GM21717 (cell line): ENCODE measurements at regions not wholly inside any gene's neighbourhood (a gene's known extent, or its start where the extent isn't known, plus 50 kb on each side); places are given as distances from the start of the nearest gene placed in this dataset.
"Not testable (repeated sequence)": the region's sequence is repeated elsewhere in the genome, so short reads cannot be mapped to it uniquely, and the experiment has no call there.

ENCODE experiments used
- ATAC-seq: cut with Tn5 transposase; IDR thresholded peaks from one replicate; pipeline ENCODE4 v1.9.1; 2021; ENCODE audit warnings: mild to moderate bottlenecking, moderate library complexity; ENCODE audit not compliant: unreplicated experiment

DNA sequence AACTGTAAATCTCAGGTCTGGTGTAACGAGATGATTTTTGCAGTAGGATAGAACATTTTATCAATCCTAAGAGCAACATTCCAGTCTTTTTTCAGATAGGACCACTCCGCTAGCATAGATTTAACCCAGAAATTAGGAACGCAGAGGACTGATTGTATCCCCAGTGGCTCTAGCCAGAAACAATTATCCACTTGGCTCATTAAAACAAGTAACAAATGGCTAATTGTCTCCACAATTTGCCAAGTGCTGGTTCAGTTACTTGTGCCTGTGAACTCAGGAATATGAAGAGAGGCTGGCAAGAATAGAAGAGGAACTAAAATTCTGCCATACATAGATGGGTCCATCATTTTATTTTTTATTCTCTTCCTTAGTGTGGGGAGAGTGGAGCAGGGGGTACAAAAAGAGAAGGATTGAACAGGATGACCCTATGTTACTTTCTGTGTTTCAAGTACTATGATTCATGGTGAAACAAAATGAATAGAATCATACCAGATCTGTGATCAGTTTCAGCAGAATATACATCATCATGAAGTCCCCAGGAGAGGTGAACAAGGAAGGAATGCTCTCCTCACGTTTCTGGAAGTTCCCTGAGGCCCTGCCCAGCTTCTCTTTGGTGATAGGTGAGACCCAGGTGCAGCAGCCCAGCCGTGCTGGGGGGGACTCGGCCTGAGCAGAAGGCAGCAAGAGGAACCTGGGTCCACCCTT, 121.6 kb downstream of the ARL4C start:
- ATAC-seq, result no peak

DNA sequence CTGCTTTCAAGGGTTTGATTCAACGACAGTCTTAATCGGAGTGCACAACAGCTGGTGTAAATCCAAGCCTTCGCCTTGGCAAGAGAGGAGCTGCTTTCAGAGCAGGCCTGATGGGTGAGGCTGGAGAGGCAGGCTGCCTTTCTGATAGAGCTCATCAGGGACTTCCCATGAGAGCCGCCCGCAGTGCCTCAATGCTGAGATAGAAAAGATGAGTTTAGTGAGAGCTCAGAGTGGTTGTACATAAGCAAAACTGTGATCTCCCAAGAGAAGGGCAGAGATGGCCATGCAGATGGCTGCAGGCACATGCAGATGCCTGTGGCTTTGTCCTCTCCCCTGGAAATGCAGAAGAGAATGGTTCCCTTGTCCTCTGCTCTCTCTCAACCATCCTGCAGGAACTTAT, 122.1 kb downstream of the ARL4C start:
- no peak for ATAC-seq

DNA sequence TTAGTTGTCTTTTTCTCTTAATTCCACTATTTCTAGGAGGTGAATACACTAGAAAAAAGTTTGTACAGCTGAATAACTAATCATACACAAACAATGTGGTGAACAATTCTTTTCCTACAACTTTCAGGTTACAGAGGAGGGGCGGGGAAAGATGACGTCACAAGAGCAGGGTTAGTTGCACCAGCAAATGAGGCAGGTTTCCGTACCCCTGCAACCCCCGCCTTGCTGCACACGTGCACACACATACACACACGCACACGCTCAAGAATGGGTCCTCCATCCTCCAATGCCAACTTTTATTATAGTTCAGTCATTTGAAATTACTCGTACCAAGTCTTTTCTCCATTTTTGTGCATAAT, 122.8 kb downstream of the ARL4C start:
- no peak for ATAC-seq

DNA sequence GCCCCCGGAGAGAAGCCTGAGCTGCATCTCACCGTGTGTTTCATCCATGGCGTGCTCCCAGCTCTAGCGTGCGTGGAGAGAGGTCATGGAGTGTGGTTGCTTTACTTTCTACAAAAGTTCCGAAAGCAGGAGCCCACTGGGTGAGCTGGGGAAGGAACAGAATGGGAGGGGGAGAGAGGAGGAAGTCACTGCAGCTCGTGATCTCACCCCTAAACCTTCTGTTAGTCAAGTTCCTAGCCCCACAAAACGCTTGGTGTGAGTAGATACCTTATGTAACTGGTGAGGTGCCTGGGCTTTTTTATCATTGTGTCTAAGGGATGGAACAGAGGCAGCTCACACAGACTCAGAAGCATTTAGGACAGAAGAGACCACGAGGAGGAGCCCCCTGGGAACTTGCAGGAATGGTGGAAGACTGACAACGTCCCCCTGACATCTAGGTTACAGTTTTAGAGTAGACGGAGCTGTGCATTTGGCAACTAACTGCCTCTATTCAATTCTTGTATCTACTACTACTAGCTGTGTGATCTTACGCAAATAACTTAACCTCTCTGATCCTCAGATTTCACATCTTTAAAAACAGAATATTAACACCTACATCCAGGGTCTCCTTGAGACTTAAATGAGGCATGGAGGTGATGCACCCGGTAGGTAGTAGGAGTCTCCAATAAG, 123.3 kb downstream of the ARL4C start:
- no peak for ATAC-seq

DNA sequence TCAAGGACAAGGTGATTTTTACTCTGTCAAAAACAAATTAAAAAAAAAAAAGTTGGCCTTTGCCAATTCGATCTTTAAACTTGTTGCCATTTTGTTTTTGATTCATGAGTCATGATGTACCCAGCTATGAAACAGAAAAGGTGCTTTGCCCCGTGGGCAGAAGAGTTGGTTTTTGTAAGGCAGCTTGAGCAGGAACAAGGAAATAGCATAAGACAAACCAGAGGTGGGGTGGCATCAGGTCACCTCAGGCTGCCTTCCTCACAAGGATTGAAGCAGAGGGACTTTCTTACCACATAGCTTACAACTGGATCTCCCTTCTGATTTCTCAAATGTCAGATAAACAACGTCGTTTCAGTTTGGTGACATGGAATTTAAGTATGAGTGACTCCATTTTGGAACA, 123.8 kb downstream of the ARL4C start:
- ATAC-seq, result no peak

DNA sequence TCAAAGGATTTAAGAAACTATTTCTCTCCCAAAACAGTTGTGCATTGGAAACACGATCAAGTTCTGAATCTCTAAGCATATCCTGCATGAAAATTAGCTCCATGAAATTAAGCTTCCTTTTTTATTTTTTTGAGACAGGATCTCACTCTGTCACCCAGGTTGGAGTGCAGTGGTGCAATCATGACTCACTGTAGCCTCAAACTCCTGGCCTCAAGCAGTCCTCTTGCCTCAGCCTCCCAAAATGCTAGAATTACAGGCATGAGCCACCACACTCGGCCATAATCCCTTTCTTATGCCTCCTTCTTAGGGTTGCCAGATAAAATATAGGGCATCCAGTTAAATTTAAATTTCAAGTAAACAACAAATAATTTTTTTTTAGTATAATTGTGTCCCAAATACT, 124.4 kb downstream of the ARL4C start:
- no peak for ATAC-seq

DNA sequence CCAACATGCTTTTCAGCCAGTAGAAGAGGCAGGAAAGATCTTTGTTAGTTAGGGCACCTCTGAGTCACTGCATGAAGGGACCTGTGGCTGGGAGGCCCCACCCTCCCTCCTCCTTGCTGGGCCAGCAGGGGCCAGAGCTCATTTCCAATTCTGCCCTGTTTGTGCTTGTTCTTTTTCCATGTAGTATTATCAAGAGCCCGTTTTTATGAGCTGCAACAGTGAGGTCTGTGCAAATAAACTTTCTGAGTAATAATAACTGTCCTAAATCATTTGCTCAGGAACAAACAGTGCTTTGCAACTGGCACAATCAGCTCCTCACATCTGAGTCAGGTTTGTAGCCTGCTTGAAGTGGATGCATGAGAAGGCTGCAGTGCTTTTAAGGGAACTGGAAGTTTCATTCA, 128.0 kb downstream of the ARL4C start:
- ATAC-seq, result no peak

DNA sequence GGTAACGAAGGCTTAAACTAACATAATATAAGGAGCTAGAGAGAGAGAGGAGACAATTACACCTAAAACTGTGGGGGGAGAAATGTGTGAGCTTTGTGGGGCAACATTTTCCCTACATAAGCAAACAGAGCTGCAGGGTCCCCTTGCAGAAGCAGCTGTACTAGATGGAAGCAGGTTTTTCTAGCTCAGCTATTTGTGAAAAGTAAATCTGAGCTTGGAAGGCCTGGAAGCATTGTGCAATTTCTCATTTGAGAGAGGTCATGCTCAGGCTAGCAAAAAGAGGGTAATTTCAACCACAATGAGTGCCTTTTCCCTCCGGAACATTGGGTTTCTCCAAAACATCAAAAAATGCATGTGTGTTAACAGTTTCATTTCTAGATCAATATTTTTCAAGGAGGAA, 130.0 kb downstream of the ARL4C start:
- no peak for ATAC-seq

DNA sequence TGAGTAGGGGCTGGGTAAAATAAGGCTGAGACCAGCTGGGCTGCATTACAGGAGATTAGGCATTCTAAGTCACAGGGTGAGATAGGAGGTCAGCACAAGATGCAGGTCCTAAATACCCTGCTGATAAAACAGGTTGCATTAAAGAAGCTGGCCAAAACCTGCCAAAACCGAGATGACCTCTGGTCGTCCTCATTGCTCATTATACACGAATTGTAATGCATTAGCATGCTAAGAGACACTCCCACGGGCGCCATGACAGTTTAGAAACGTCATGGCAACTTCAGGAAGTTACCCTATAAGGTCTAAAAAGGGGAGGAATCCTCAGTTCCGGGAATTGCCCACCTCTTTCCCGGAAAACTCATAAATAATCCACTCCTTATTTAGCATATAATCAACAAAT, 132.2 kb downstream of the ARL4C start:
- no peak for ATAC-seq

DNA sequence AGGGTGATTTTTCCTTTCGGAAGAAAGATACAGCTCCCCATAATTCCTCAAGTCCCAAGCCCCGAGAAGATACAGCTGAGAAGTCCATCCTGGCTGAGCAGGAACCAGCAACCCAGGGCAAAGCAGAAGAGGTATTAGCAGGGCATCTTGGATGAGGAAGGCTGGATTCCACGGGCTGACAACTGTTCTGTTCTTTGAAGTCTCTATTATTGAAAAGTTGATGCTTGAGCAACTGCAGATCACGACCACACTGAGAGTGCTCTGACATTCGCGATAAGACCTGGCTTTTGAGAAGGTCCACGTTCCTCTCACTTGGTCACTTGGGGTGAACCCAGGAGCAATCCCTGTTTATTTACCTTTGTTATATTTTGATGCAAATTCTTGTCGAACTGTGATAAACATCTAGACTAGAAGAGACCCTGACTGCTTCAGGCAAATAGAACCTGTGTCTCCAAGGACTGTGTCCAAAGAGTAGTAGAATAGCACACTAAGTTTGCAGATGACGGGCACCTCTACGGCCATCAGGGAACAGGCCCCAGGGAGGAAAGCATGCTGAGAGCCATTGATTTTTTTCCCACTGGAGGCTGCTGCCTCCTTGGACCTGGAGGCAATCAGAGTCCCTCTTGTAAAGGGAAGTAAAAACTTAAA, 133.1 kb downstream of the ARL4C start:
- no peak for ATAC-seq

DNA sequence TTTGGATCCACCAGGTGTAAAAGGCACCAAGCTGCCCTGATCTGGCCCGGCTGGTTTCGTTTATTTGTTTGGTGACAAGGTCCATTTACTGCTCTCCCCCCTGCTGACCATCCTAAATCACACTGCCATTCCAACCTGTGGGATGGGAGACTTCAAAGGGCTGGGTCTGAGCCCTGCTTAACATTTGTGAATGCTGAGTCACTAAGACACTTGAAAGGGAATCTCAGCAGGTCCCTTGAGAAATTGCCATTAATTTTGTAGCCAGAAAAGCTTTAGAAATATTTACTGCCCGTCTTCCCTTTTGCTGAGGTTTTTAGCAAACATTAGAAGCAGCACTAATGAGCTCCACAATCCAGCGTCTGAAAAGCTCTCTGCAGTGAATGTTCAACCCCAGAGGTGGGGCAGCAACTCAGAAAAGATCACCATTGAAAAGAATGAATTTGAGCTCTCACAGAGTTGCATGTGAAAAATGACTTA, 133.8 kb downstream of the ARL4C start:
- no peak for ATAC-seq

DNA sequence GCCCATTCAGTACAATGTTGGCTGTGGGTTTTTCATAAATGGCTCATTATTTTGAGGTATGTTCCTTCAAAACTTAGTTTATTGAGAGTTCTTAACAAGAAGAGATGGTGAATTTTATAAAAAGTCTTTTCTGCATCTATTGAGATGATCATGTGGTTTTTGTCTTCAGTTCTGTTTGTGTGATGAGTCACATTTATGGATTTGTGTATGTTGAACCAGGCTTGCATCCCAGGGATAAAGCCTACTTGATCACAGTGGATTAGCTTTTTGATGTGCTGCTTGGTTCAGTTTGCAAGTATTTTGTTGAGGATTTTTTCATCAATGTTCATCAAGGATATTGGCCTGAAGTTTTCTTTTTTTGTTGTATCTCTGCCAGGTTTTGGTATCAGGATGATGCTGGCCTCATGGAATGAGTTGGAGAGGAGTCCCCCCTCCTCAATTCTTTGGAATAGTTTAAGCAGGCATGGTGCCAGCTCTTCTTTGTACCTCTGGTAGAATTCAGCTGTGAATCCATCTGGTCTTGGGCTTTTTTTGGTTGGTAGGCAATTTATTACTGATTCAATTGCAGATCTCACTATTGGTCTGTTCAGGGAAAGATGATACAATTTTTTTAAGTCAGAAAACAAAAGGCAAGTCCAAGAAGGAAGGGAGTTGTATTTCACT, 136.4 kb downstream of the ARL4C start:
- not testable (repeated sequence) for ATAC-seq

DNA sequence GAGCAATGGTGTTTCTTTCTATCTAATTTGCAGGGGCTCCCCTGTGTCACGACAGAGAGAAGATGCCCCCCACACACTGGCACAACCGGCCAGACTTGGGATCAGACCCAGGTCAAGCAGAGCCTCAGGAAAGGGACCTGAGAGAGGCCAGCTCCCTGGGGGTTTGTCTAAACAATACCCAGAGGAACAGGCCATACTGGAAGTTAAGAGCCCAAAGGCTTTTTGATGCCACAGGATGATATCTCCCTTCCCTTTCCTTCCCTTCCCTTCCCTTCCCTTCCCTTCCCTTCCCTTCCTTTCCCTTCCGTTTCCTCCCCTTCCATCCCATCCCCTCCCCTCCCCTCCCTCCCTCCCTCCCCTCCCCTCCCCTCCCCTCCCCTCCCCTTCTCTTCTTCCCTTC, 139.2 kb downstream of the ARL4C start:
- no peak for ATAC-seq

DNA sequence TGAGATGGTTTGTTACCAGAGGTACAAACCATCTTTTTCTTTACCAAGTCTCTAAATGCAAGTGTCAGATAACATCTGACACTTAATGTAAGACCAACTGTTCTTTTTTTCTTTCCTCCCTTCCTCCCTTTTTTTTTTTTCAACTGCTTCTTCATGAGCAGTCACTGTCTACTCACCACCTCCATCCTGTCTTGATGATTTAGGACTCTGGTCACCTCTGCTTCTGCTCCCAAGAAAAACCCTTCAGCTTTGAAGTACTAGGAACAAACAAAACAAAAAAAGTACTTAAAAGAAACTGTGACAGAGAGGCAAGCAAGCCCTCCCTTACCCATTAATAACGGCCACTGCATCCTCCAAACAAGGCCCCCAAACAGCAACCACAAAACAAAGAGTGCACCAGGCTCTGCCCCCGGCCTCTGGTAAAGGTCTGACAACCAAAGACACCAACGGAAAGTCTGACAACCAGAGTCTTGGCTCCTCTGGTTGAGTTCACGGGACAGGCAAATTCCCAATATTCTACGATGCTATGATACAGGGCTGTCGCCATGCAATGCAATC, 141.0 kb downstream of the ARL4C start:
- no peak for ATAC-seq

DNA sequence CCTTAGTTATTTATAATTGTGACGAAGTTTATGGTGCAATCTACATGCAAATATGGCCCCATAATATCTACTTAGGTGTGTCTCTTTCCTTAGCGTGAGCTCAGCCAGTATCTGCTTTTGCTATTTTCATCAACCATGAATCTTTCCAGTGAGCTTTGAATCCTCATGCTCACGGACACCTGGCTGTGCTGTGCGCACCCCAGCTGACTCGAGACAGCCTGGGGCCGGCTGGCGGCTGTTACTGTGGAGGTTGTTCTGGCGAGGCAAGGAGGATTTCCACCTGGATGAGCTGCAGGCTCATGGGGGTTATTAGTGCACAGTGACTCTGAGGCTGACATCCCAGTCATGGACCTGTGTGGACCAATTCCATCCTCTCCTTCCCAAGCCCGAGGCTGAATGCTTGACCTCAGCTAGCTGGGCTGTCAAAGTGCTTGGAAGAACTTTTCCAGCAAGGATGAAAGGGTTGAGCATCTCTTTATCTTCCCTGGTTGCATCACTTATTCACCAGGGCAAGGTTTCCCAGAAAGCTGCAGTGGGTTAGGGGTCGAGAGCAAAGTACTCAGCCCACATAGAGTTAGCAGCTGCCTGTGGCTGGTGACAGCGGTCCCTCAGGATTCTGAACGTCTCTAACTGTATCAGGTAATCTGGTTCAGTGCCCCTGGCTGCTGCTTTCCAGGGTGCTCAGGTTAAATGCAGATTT, 141.7 kb downstream of the ARL4C start:
- ATAC-seq, result no peak

DNA sequence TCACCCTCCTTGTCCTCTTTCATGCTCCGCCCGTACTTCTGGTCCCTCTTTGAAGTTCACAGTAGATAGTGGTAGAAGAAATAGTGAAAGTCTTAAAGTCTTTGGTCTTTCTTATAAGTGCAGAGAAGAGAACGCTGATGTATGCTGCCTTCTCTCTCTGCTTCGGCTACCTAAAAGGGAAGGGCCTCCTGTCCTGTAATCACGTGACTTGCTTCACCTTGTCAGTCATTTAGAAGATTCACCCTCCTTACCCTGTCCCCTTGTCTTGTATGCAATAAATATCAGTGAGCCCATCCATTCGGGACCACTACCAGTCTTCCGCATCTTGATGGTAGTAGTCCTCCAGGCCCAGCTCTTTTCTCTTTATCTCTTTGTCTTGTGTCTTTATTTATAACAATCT, 144.6 kb downstream of the ARL4C start:
- no peak for ATAC-seq

DNA sequence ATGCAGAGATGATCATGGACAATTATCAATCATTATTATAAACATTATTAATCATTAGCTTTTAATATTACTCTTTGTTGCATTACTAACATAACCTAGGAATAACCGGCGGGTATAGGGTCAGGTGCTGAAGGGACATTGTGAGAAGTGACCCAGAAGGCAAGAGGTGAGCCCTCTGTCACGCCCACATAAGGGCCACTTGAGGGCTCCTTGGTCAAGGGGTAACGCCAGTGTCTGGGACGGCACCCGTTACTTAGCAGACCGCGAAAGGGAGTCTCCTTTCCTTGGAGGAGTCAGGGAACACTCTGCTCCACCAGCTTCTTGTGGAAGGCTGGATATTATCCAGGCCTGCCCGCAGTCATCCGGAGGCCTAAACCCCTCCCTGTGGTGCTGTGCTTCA, 145.0 kb downstream of the ARL4C start:
- ATAC-seq, result not testable (repeated sequence)

DNA sequence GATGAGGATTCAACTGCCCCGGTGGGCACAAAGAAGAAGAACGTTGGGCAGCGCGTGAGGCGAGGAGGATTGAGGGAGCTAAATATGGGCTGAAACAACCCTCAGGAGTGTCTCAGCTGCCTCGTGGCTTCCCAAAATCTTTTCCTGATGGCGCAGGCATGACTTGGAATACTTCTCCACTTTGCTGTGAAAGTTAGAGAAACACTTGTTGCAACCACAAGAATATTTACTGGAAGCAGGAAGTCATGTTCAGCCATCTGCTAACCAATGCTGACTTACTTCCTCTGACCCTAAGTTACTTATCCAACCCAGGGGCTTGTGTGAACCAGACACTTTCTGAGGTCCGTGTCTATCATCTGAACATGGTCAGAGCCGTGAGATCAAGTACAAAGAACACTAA, 148.8 kb downstream of the ARL4C start:
- ATAC-seq, result no peak

DNA sequence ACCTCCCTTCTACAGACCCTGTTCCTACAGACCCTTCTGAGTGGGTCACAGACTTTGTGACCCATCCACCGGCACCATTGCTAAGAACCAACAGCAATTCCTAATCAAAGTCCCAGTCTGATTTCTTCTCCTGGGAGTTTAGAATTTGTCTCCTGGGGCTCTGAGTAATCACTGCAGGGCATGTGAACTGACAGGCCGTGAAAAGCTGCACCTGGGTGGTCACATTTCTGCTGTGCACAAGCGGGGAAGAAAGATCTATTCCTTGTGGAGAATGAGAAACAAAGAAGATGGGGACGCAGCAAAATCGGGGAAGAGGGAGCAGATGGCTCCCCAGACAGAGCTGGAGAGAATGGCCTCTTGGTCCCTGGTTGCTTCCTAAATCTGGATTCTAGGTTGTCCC, 151.0 kb downstream of the ARL4C start:
- no peak for ATAC-seq

DNA sequence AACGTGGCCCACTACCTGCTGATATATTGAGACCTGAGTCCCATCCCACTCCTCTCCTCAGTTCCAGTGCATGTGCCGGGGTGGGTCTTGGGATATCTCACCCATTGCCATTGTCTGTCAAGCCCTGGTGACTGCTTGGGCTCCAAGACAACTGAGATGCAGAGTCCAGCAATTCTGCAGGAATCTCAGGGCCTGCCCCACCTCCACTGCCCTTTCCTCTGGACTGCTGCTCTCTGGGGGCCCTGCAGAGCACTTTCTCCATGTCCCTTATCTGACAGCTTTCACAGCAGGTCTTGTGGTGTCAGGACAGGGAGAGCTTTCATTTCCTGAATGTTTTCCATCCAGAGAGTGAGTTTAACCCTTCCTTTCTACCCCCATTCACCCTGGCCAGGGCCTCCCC, 152.9 kb downstream of the ARL4C start:
- ATAC-seq, result no peak

DNA sequence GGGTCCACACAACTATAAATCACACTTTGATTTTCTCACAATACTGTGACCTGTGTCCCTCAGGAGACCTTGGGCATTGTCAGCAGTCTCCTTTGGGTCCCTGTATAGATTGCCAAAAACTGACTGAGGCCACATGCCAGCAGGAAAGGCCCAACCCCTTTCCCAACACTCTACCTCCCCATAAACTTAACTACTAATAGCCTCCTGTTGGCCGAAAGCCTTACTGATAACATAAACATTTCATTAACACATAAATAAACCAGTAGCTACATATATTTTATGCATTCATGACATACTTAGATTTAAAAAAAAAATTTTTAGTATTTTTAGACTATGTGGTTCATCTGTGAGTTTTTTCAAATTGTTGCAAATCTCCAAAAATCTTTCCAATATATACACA, 153.5 kb downstream of the ARL4C start:
- ATAC-seq, result no peak
